H9 (cell line): ENCODE measurements at regions not wholly inside any gene's neighbourhood (a gene's known extent, or its start where the extent isn't known, plus 50 kb on each side); places are given as distances from the start of the nearest gene placed in this dataset.

Experiments
- DNase-seq: peaks from one replicate; pipeline ENCODE4 v3.0.0-alpha.2; 2017
- H2AFZ ChIP-seq: one replicate; pipeline ENCODE4 v1.6.1; 2013; ENCODE audit warnings: mild to moderate bottlenecking, low read length, control low read depth, moderate library complexity
- H2AK5ac ChIP-seq: 2 replicates; pipeline ENCODE4 v1.6.1; 2013; ENCODE audit warnings: low read length, control low read depth, mixed read lengths; ENCODE audit not compliant: insufficient read length
- H2BK120ac ChIP-seq: one replicate; pipeline ENCODE4 v1.6.1; 2013; ENCODE audit warnings: low read depth, mild to moderate bottlenecking, low read length, control low read depth, inconsistent platforms; ENCODE audit not compliant: poor library complexity, severe bottlenecking
- H2BK12ac ChIP-seq: 2 replicates; pipeline ENCODE4 v1.6.1; 2013; ENCODE audit warnings: low read length, control low read depth, mixed read lengths, low read depth; ENCODE audit not compliant: insufficient read length
- H2BK15ac ChIP-seq: 2 replicates; pipeline ENCODE4 v1.6.1; 2013; ENCODE audit warnings: low read depth, low read length, control low read depth
- H2BK20ac ChIP-seq: one replicate; pipeline ENCODE4 v1.6.1; 2013; ENCODE audit warnings: low read depth, mild to moderate bottlenecking, low read length, control low read depth, inconsistent platforms; ENCODE audit not compliant: poor library complexity, severe bottlenecking
- H2BK5ac ChIP-seq: 2 replicates; pipeline ENCODE4 v1.6.1; 2013; ENCODE audit warnings: low read length, control low read depth, mixed read lengths; ENCODE audit not compliant: insufficient read length
- H3K14ac ChIP-seq: 2 replicates; pipeline ENCODE4 v1.6.1; 2013; ENCODE audit warnings: low read length, control low read depth; ENCODE audit not compliant: insufficient read depth
- H3K18ac ChIP-seq: 2 replicates; pipeline ENCODE4 v1.6.1; 2013; ENCODE audit warnings: low read depth, mild to moderate bottlenecking, mixed read lengths, low read length, control low read depth; ENCODE audit not compliant: insufficient read length
- H3K23ac ChIP-seq: 2 replicates; pipeline ENCODE4 v1.6.1; 2013; ENCODE audit warnings: low read length, control low read depth, mixed read lengths, low read depth; ENCODE audit not compliant: insufficient read length
- H3K23me2 ChIP-seq: 2 replicates; pipeline ENCODE4 v1.6.1; 2013; ENCODE audit warnings: low read depth, mild to moderate bottlenecking, mixed read lengths, low read length, control low read depth; ENCODE audit not compliant: insufficient read length, poor library complexity, severe bottlenecking
- H3K27ac ChIP-seq: 2 replicates; pipeline ENCODE4 v1.5.1; 2013; ENCODE audit warnings: low read length, control low read depth, mixed read lengths, low read depth; ENCODE audit not compliant: insufficient read length
- H3K27me3 ChIP-seq: 2 replicates; pipeline ENCODE4 v1.6.1; 2013; ENCODE audit warnings: low read length, control low read depth, inconsistent platforms; ENCODE audit not compliant: insufficient read depth
- H3K4ac ChIP-seq: 2 replicates; pipeline ENCODE4 v1.6.1; 2013; ENCODE audit warnings: low read depth, mild to moderate bottlenecking, control low read depth, inconsistent platforms, low read length, moderate library complexity
- H3K4me1 ChIP-seq: 2 replicates; pipeline ENCODE4 v1.6.1; 2013; ENCODE audit warnings: low read length, control low read depth, inconsistent platforms; ENCODE audit not compliant: insufficient read depth
- H3K4me2 ChIP-seq: 2 replicates; pipeline ENCODE4 v1.6.1; 2013; ENCODE audit warnings: low read length, control low read depth, mixed read lengths; ENCODE audit not compliant: insufficient read length, insufficient read depth
- H3K56ac ChIP-seq: 2 replicates; pipeline ENCODE4 v1.6.1; 2013; ENCODE audit warnings: low read depth, mild to moderate bottlenecking, mixed read lengths, low read length, control low read depth; ENCODE audit not compliant: insufficient read length
- H3K79me1 ChIP-seq: 2 replicates; pipeline ENCODE4 v1.6.1; 2013; ENCODE audit warnings: low read depth, mild to moderate bottlenecking, moderate library complexity, low read length, control low read depth, inconsistent platforms; ENCODE audit not compliant: insufficient read depth, poor library complexity, severe bottlenecking
- H3K79me2 ChIP-seq: 2 replicates; pipeline ENCODE4 v1.6.1; 2013; ENCODE audit warnings: low read length, control low read depth, inconsistent platforms; ENCODE audit not compliant: insufficient read depth
- H3K9ac ChIP-seq: 2 replicates; pipeline ENCODE4 v1.6.1; 2013; ENCODE audit warnings: low read length, control low read depth, mixed read lengths; ENCODE audit not compliant: insufficient read length; ENCODE audit errors: extremely low read depth
- H3K9me3 ChIP-seq: one replicate; pipeline ENCODE4 v1.6.1; 2013; ENCODE audit warnings: low read depth, low read length, inconsistent platforms; ENCODE audit not compliant: control insufficient read depth
- H3T11ph ChIP-seq: one replicate; pipeline ENCODE4 v1.6.1; 2013; ENCODE audit warnings: mild to moderate bottlenecking, low read length, control low read depth, inconsistent platforms
- H4K20me1 ChIP-seq: one replicate; pipeline ENCODE4 v1.6.1; 2013; ENCODE audit not compliant: control insufficient read depth, insufficient read length, insufficient read depth
- H4K5ac ChIP-seq: 2 replicates; pipeline ENCODE4 v1.6.1; 2013; ENCODE audit warnings: low read depth, mild to moderate bottlenecking, mixed read lengths, low read length, control low read depth; ENCODE audit not compliant: insufficient read length
- H4K8ac ChIP-seq: replicated peaks from 2 replicates; pipeline ENCODE4 v1.6.1; 2013; ENCODE audit warnings: low read length, control low read depth, mixed read lengths, low read depth; ENCODE audit not compliant: insufficient read length
- H4K91ac ChIP-seq: 2 replicates; pipeline ENCODE4 v1.6.1; 2013; ENCODE audit warnings: low read depth, mild to moderate bottlenecking, moderate library complexity, mixed read lengths, low read length, control low read depth; ENCODE audit not compliant: insufficient read length
- H3K27ac Mint-ChIP-seq, 3 experiments: 2 replicates in 2 of 3; 3 replicates in 1 of 3; pipeline ENCODE4 v1.8.0; 2020 to 2021; ENCODE audit warnings: mixed read lengths in 3 of 3, mild to moderate bottlenecking in 1 of 3, moderate library complexity in 1 of 3
- H3K27me3 Mint-ChIP-seq: 2 replicates; pipeline ENCODE4 v1.8.0; 2021; ENCODE audit warnings: low read depth, mild to moderate bottlenecking, moderate library complexity, mixed read lengths
- H3K36me3 Mint-ChIP-seq, 3 experiments: 2 replicates in 2 of 3; 3 replicates in 1 of 3; pipeline ENCODE4 v1.8.0; 2020 to 2021; ENCODE audit warnings: low read depth in 3 of 3, mixed read lengths in 3 of 3; ENCODE audit not compliant: insufficient read depth in 1 of 3
- H3K4me1 Mint-ChIP-seq, 2 experiments: 2 replicates each; pipeline ENCODE4 v1.8.0; 2020; ENCODE audit warnings: mixed read lengths in 2 of 2
- H3K4me3 Mint-ChIP-seq, 2 experiments: 2 replicates in 1 of 2; 3 replicates in 1 of 2; pipeline ENCODE4 v1.8.0; 2020 to 2021; ENCODE audit warnings: mild to moderate bottlenecking in 2 of 2, mixed read lengths in 2 of 2, moderate library complexity in 1 of 2
- H3K9me3 Mint-ChIP-seq, 2 experiments: 2 replicates in 1 of 2; 3 replicates in 1 of 2; pipeline ENCODE4 v1.8.0; 2020; ENCODE audit warnings: mild to moderate bottlenecking in 2 of 2, mixed read lengths in 2 of 2, moderate library complexity in 1 of 2
- WGBS: extraction: QIAGEN DNeasy Blood & Tissue Kit; methylation state at CpG from one replicate; pipeline ENCODE4 v1.1.7; 2013; ENCODE audit warnings: missing lambda C conversion rate, low lambda C conversion rate, mixed read lengths; ENCODE audit not compliant: insufficient read length; ENCODE audit errors: extremely low coverage; 5-methylcytosine and 5-hydroxymethylcytosine counted together
- TF ChIP-seq, protein P1 (sequence below): fragments of 200-600 bp; sonication (generic); conservative IDR thresholded peaks from 3 replicates; pipeline ENCODE4 v1.8.0; 2021; ENCODE audit warnings: antibody characterized with exemption, mild to moderate bottlenecking

DNA sequence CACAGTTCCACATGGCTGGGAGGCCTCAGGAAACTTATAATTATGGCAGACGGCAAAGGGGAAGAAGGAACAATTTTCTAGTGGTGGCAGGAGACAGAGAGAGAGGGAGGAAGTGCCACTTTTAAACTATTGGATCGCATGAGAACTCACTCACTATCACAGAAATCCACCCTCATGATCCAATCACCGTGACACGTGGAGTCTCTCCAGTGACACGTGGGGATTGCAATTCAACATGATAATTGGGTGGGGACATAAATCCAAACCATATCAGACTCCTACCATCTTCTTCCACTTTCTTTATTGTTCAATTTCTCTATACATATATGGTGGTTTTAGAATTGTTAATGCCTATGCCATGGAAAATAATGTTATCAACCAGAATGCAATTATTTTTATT, 103.7 kb upstream of the SYT1 start:
- Histone ChIP-seq H4K5ac (no peak overlapping the region), H3K9ac (no peak overlapping the region), H3K27ac (no peak overlapping the region), H4K91ac (no peak overlapping the region), H3T11ph (no peak overlapping the region), H3K14ac (no peak overlapping the region), H3K27me3 (no peaks in the 10 kb centered on the region), H2AFZ (no peak overlapping the region), H2BK15ac (no peak overlapping the region), H2AK5ac (no peak overlapping the region), H4K8ac (no peak overlapping the region), H3K4me2 (no peak overlapping the region), H3K18ac (no peak overlapping the region), H3K23ac (no peak overlapping the region), H3K23me2 (no peaks in the 10 kb centered on the region), H2BK120ac (no peak overlapping the region), H3K4me1 (no peaks in the 10 kb centered on the region), H3K9me3 (no peaks in the 10 kb centered on the region), H3K79me1 (no peaks in the 10 kb centered on the region), H2BK5ac (no peak overlapping the region), H4K20me1 (no peaks in the 10 kb centered on the region), H2BK20ac (no peak overlapping the region), H3K4ac (no peak overlapping the region), H3K56ac (no peak overlapping the region), H2BK12ac (no peak overlapping the region), H3K79me2 (no peaks in the 10 kb centered on the region)
- H3K4me3 Mint-ChIP-seq, result no peak overlapping the region
- H3K4me1 Mint-ChIP-seq, result no peaks in the 10 kb centered on the region
- DNase-seq, result no peak
- no CpG with 5 or more reads among the region's 5 CpGs for WGBS
- peaks cover 0 to 5% (median 0%) of the 10 kb centered on the region in 3 experiments; a peak in 1 of 7 replicates for H3K36me3 Mint-ChIP-seq
- peaks cover 0 to 4% of the 10 kb centered on the region in 2 experiments; a peak in 4 of 5 replicates for H3K9me3 Mint-ChIP-seq
- no peaks in the 10 kb centered on the region for H3K27me3 Mint-ChIP-seq
- H3K27ac Mint-ChIP-seq, result no peak overlapping the region
- TF ChIP-seq, protein P1, sequence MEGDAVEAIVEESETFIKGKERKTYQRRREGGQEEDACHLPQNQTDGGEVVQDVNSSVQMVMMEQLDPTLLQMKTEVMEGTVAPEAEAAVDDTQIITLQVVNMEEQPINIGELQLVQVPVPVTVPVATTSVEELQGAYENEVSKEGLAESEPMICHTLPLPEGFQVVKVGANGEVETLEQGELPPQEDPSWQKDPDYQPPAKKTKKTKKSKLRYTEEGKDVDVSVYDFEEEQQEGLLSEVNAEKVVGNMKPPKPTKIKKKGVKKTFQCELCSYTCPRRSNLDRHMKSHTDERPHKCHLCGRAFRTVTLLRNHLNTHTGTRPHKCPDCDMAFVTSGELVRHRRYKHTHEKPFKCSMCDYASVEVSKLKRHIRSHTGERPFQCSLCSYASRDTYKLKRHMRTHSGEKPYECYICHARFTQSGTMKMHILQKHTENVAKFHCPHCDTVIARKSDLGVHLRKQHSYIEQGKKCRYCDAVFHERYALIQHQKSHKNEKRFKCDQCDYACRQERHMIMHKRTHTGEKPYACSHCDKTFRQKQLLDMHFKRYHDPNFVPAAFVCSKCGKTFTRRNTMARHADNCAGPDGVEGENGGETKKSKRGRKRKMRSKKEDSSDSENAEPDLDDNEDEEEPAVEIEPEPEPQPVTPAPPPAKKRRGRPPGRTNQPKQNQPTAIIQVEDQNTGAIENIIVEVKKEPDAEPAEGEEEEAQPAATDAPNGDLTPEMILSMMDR, result no peak
